PC-9 (cell line): ENCODE measurements at regions not wholly inside any gene's neighbourhood (a gene's known extent, or its start where the extent isn't known, plus 50 kb on each side); places are given as distances from the start of the nearest gene placed in this dataset.

ENCODE experiments used
- BruUV-seq: library from RNA; stranded (reverse); fragments of 400-500 nt; replicated peaks from 2 replicates; lab custom pipeline; 2021; lab: Mats Ljungman, UMichigan
- CTCF ChIA-PET: fragments of 300-600 bp; sonication (Branson Sonifier 250); formaldehyde crosslinking; loops from one replicate; lab custom pipeline; 2022; ENCODE audit warnings: antibody characterized with exemption; lab: Charles Lee
- POLR2A ChIA-PET: fragments of 300-600 bp; sonication (Branson Sonifier 250); formaldehyde crosslinking; loops from one replicate; lab custom pipeline; 2022; ENCODE audit warnings: antibody characterized with exemption; ENCODE audit not compliant: unreplicated experiment; lab: Charles Lee
- DNase-seq, 2 experiments: peaks; one replicate each; pipeline versions ENCODE4 v3.0.0 to v3.0.0-alpha.2; 2015 to 2022; ENCODE audit warnings: mixed read lengths in 1 of 2
- H2AFZ ChIP-seq: fragments of 200-600 bp; sonication (generic); 2 replicates; pipeline ENCODE4 v1.8.1; 2017; ENCODE audit warnings: antibody characterized with exemption
- H3F3A ChIP-seq: fragments of 200-600 bp; sonication (generic); 2 replicates; pipeline ENCODE4 v1.8.1; 2017; ENCODE audit warnings: antibody characterized with exemption, mild to moderate bottlenecking, low read depth; ENCODE audit not compliant: insufficient read depth
- H3K27ac ChIP-seq: fragments of 200-600 bp; sonication (generic); 2 replicates; pipeline ENCODE4 v1.6.1; 2016; ENCODE audit warnings: mixed run types
- H3K27me3 ChIP-seq: fragments of 200-600 bp; sonication (generic); 2 replicates; pipeline ENCODE4 v1.6.1; 2016; ENCODE audit warnings: low read depth, mixed run types; ENCODE audit not compliant: insufficient read depth
- H3K36me3 ChIP-seq: fragments of 200-600 bp; sonication (generic); 2 replicates; pipeline ENCODE4 v1.6.1; 2016; ENCODE audit warnings: low read depth, mixed run types
- H3K4me1 ChIP-seq: fragments of 200-600 bp; sonication (generic); replicated peaks from 2 replicates; pipeline ENCODE4 v1.6.1; 2016; ENCODE audit warnings: mixed run types; ENCODE audit not compliant: insufficient read depth
- H3K4me2 ChIP-seq: fragments of 200-600 bp; sonication (generic); 2 replicates; pipeline ENCODE4 v1.6.1; 2017; ENCODE audit warnings: mixed run types
- H3K4me3 ChIP-seq: fragments of 200-600 bp; sonication (generic); 2 replicates; pipeline ENCODE4 v1.6.1; 2016; ENCODE audit warnings: mixed run types
- H3K79me2 ChIP-seq: fragments of 200-600 bp; sonication (generic); 2 replicates; pipeline ENCODE4 v1.6.1; 2017; ENCODE audit warnings: low read depth, mixed run types
- H3K9me2 ChIP-seq: fragments of 200-600 bp; sonication (generic); 2 replicates; pipeline ENCODE4 v1.8.1; 2017; ENCODE audit warnings: mild to moderate bottlenecking; ENCODE audit not compliant: insufficient read depth
- H3K9me3 ChIP-seq: fragments of 200-600 bp; sonication (generic); 2 replicates; pipeline ENCODE4 v1.8.1; 2016; ENCODE audit warnings: low read depth; ENCODE audit not compliant: insufficient read depth
- H4K20me1 ChIP-seq: fragments of 200-600 bp; sonication (generic); 2 replicates; pipeline ENCODE4 v1.8.1; 2017; ENCODE audit not compliant: insufficient read depth
- CTCF ChIP-seq: fragments of 200-600 bp; sonication (generic); conservative IDR thresholded peaks from 2 replicates; pipeline ENCODE4 v1.6.1; 2017; ENCODE audit warnings: mixed run types, antibody characterized with exemption, mild to moderate bottlenecking, moderate library complexity
- EZH2 ChIP-seq: fragments of 200-600 bp; sonication (generic); IDR thresholded peaks from 2 replicates; pipeline ENCODE4 v1.8.0; 2017; ENCODE audit warnings: antibody characterized with exemption, low read depth
- intact Hi-C: fragments of 100-400 bp; cut with micrococcal nuclease; formaldehyde crosslinking; loops from one replicate; pipeline ENCODE4 v1.10.0; 2022; ENCODE audit not compliant: unreplicated experiment

GRCh38 chr3:79928687-79929408 lies 161.1 kb upstream of the ROBO1 start:
- no TSS peak for BruUV-seq
- H3K4me3 ChIP-seq, result no peak overlapping the region
- no peaks in the 10 kb centered on the region for H3K9me3 ChIP-seq
- TF ChIP-seq CTCF (no peak), EZH2 (no peak)
- H3K27me3 ChIP-seq, result no peaks in the 10 kb centered on the region
- ChIA-PET CTCF (no interaction called here), POLR2A (interaction anchor here (0.6 kb wide), 1 partner anchor 52 kb away, joined by 7 read pairs; no protein-coding TSS in a partner anchor)
- H3K79me2 ChIP-seq, result no peaks in the 10 kb centered on the region
- H3K9me2 ChIP-seq, result peaks cover 4% of the 10 kb centered on the region; the same call in 1 of the 2 replicates
- H2AFZ ChIP-seq, result no peak overlapping the region
- no peaks in the 10 kb centered on the region for H3F3A ChIP-seq
- H3K36me3 ChIP-seq, result no peaks in the 10 kb centered on the region
- no peak for DNase-seq
- no peaks in the 10 kb centered on the region for H3K4me1 ChIP-seq
- no peaks in the 10 kb centered on the region for H4K20me1 ChIP-seq
- no peak overlapping the region for H3K4me2 ChIP-seq
- intact Hi-C loops, result no loop called here
- H3K27ac ChIP-seq, result no peak overlapping the region

- no peak for DNase-seq
- ChIA-PET POLR2A (no interaction called here), CTCF (no interaction called here)
- H3K27me3 ChIP-seq, result no peaks in the 10 kb centered on the region
- no peak overlapping the region for H3K4me2 ChIP-seq
- no peaks in the 10 kb centered on the region for H3F3A ChIP-seq
- no peaks in the 10 kb centered on the region for H4K20me1 ChIP-seq
- no peak overlapping the region for H2AFZ ChIP-seq
- no peaks in the 10 kb centered on the region for H3K9me3 ChIP-seq
- intact Hi-C loops, result no loop called here
- H3K4me1 ChIP-seq, result no peaks in the 10 kb centered on the region
- peaks cover 4% of the 10 kb centered on the region; the same call in 1 of the 2 replicates for H3K9me2 ChIP-seq
- no TSS peak for BruUV-seq
- H3K27ac ChIP-seq, result no peak overlapping the region
- H3K36me3 ChIP-seq, result no peaks in the 10 kb centered on the region
- H3K79me2 ChIP-seq, result no peaks in the 10 kb centered on the region
- no peak overlapping the region for H3K4me3 ChIP-seq
- no peak for TF ChIP-seq CTCF
- TF ChIP-seq EZH2, result no peak
Measured at GRCh38 chr3:79926522-79926921, 158.7 kb upstream of the ROBO1 start.

GRCh38 chr3:79922633-79923032 lies 154.8 kb upstream of the ROBO1 start:
- no peaks in the 10 kb centered on the region for H3K27me3 ChIP-seq
- no peak overlapping the region for H3K27ac ChIP-seq
- no peaks in the 10 kb centered on the region for H3K36me3 ChIP-seq
- no peak for TF ChIP-seq CTCF
- DNase-seq, result no peak
- no peak overlapping the region for H2AFZ ChIP-seq
- H3K4me1 ChIP-seq, result no peaks in the 10 kb centered on the region
- BruUV-seq, result no TSS peak
- ChIA-PET POLR2A (no interaction called here), CTCF (no interaction called here)
- H3K9me2 ChIP-seq, result no peaks in the 10 kb centered on the region
- no peaks in the 10 kb centered on the region for H4K20me1 ChIP-seq
- no peak overlapping the region for H3K4me3 ChIP-seq
- H3F3A ChIP-seq, result no peaks in the 10 kb centered on the region
- H3K9me3 ChIP-seq, result no peaks in the 10 kb centered on the region
- intact Hi-C loops, result no loop called here
- H3K4me2 ChIP-seq, result no peak overlapping the region
- H3K79me2 ChIP-seq, result no peaks in the 10 kb centered on the region
